ENCODE measurements at regions not wholly inside any gene's neighbourhood (a gene's known extent, or its start where the extent isn't known, plus 50 kb on each side); places are given as distances from the start of the nearest gene placed in this dataset.

- TF ChIP-seq CTCF (conservative IDR thresholded peaks at IDR 0.05; ENCODE audit: low read depth, low read length) (no peak), EZH2phosphoT487 (IDR thresholded peaks at IDR 0.05; ENCODE audit: borderline replicate concordance, low read length) (no peak), EZH2 (IDR thresholded peaks at IDR 0.05; ENCODE audit: low read length, unreplicated experiment) (no peak)
- intact Hi-C loops (cut with micrococcal nuclease) = no loop called here
- BruUV-seq (replicated peaks) = no TSS peak
- Histone ChIP-seq H3K36me3 (ENCODE audit: low read depth, low read length) (no peaks in the 10 kb centered on the region), H2AFZ (ENCODE audit: low read length) (no peak overlapping the region), H3F3A (ENCODE audit: low read length, unreplicated experiment) (no peaks in the 10 kb centered on the region), H3K79me2 (ENCODE audit: low read length) (no peaks in the 10 kb centered on the region), H3K4me1 (ENCODE audit: insufficient read depth, low read length) (peaks cover 14% of the 10 kb centered on the region), H4K20me1 (ENCODE audit: low read length) (no peaks in the 10 kb centered on the region), H3K9ac (ENCODE audit: low read length) (no peak overlapping the region), H3K4me3 (ENCODE audit: low read length) (no peak overlapping the region), H3K4me2 (ENCODE audit: low read length) (no peak overlapping the region), H3K27me3 (ENCODE audit: low read length) (no peaks in the 10 kb centered on the region), H3K9me3 (ENCODE audit: low read length) (no peaks in the 10 kb centered on the region), H3K27ac (ENCODE audit: low read length) (no peak overlapping the region), H3K9me2 (replicated peaks; ENCODE audit: low read length) (no peaks in the 10 kb centered on the region)
- no peak for ATAC-seq
- ChIA-PET CTCF (no interaction called here), POLR2A (ENCODE audit: unreplicated experiment) (no interaction called here)
- DNase-seq = no peak
Observed at GRCh38 chr7:116142850-116143249, 67.5 kb upstream of the TES start.

- no peak overlapping the region for H3K4me2 ChIP-seq (ENCODE audit: low read length)
- no peaks in the 10 kb centered on the region for H3F3A ChIP-seq (ENCODE audit: low read length, unreplicated experiment)
- no peaks in the 10 kb centered on the region for H3K36me3 ChIP-seq (ENCODE audit: low read depth, low read length)
- H3K9me2 ChIP-seq (replicated peaks; ENCODE audit: low read length) = no peaks in the 10 kb centered on the region
- no peak overlapping the region for H3K9ac ChIP-seq (ENCODE audit: low read length)
- H3K27ac ChIP-seq (ENCODE audit: low read length) = no peak overlapping the region
- POLR2A ChIA-PET (ENCODE audit: unreplicated experiment) = no interaction called here
- intact Hi-C loops (cut with micrococcal nuclease) = no loop called here
- no peak overlapping the region for H2AFZ ChIP-seq (ENCODE audit: low read length)
- peaks cover 8% of the 10 kb centered on the region for H3K4me1 ChIP-seq (ENCODE audit: insufficient read depth, low read length)
- no peaks in the 10 kb centered on the region for H4K20me1 ChIP-seq (ENCODE audit: low read length)
- H3K9me3 ChIP-seq (ENCODE audit: low read length) = no peaks in the 10 kb centered on the region
- DNase-seq = no peak
- CTCF ChIA-PET = no interaction called here
- TF ChIP-seq CTCF (conservative IDR thresholded peaks at IDR 0.05; ENCODE audit: low read depth, low read length) (no peak), EZH2 (IDR thresholded peaks at IDR 0.05; ENCODE audit: low read length, unreplicated experiment) (no peak), EZH2phosphoT487 (IDR thresholded peaks at IDR 0.05; ENCODE audit: borderline replicate concordance, low read length) (no peak)
- no peak overlapping the region for H3K4me3 ChIP-seq (ENCODE audit: low read length)
- no TSS peak for BruUV-seq (replicated peaks)
- no peak for ATAC-seq
- H3K79me2 ChIP-seq (ENCODE audit: low read length) = no peaks in the 10 kb centered on the region
- H3K27me3 ChIP-seq (ENCODE audit: low read length) = no peaks in the 10 kb centered on the region
Observed at GRCh38 chr7:116145245-116145852, 65.0 kb upstream of the TES start.

GRCh38 chr7:116148108-116148507, 62.2 kb upstream of the TES start:
- intact Hi-C loops (cut with micrococcal nuclease) = no loop called here
- Histone ChIP-seq H4K20me1 (ENCODE audit: low read length) (no peaks in the 10 kb centered on the region), H3K9ac (ENCODE audit: low read length) (no peak overlapping the region), H3K27me3 (ENCODE audit: low read length) (no peaks in the 10 kb centered on the region), H3K36me3 (ENCODE audit: low read depth, low read length) (no peaks in the 10 kb centered on the region), H3K4me3 (ENCODE audit: low read length) (no peak overlapping the region), H3K4me1 (ENCODE audit: insufficient read depth, low read length) (peaks cover 35% of the 10 kb centered on the region), H3K27ac (ENCODE audit: low read length) (no peak overlapping the region), H3F3A (ENCODE audit: low read length, unreplicated experiment) (peaks cover 6% of the 10 kb centered on the region), H3K9me2 (replicated peaks; ENCODE audit: low read length) (no peaks in the 10 kb centered on the region), H3K4me2 (ENCODE audit: low read length) (no peak overlapping the region), H3K9me3 (ENCODE audit: low read length) (no peaks in the 10 kb centered on the region), H2AFZ (ENCODE audit: low read length) (no peak overlapping the region), H3K79me2 (ENCODE audit: low read length) (no peaks in the 10 kb centered on the region)
- no TSS peak for BruUV-seq (replicated peaks)
- TF ChIP-seq EZH2phosphoT487 (IDR thresholded peaks at IDR 0.05; ENCODE audit: borderline replicate concordance, low read length) (no peak), EZH2 (IDR thresholded peaks at IDR 0.05; ENCODE audit: low read length, unreplicated experiment) (no peak), CTCF (conservative IDR thresholded peaks at IDR 0.05; ENCODE audit: low read depth, low read length) (no peak)
- ChIA-PET CTCF (no interaction called here), POLR2A (ENCODE audit: unreplicated experiment) (no interaction called here)
- DNase-seq (no peak), ATAC-seq (no peak)
